ENCODE measurements at regions not wholly inside any gene's neighbourhood (a gene's known extent, or its start where the extent isn't known, plus 50 kb on each side); places are given as distances from the start of the nearest gene placed in this dataset.
"Not testable (repeated sequence)": the region's sequence is repeated elsewhere in the genome, so short reads cannot be mapped to it uniquely, and the experiment has no call there.

- H3K4me3 Mint-ChIP-seq = no peak overlapping the region
- no peaks in the 10 kb centered on the region for H3K36me3 Mint-ChIP-seq
- no peak overlapping the region for H3K27ac Mint-ChIP-seq
- H3K4me1 Mint-ChIP-seq = no peaks in the 10 kb centered on the region
- DNase-seq = no peak
- H3K27me3 Mint-ChIP-seq = no peaks in the 10 kb centered on the region
- peaks cover 3% of the 10 kb centered on the region for H3K9me3 Mint-ChIP-seq
- CTCF ChIA-PET = no interaction called here
Measured at GRCh38 chr10:53469383-53469782, 696.8 kb upstream of the MBL2 start.

- Mint-ChIP-seq H3K27me3 (no peaks in the 10 kb centered on the region), H3K36me3 (no peaks in the 10 kb centered on the region)
Measured at GRCh38 chr10:53463539-53463938, 691.0 kb upstream of the MBL2 start.

DNA sequence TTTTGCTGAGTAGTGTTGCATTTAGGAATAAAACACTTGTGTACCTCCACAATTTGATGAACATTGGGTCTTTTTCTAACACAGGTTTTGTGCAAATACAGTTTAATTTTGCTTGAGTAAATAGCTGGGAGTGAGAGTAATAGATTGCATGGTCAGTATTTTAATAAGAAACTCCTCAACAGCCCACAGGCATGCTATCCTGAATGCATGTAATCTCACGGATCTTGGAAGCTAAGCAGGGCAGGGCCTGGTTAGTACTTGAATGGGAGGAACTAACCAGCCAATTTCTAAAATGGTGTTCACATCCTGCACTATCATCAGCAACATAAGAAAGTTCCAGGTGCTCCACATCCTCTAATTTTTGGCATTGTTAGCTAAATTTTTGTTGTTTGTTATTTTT is 685.4 kb upstream of the MBL2 start:
- no peaks in the 10 kb centered on the region for H3K27me3 Mint-ChIP-seq
- H3K36me3 Mint-ChIP-seq = no peaks in the 10 kb centered on the region
- CTCF ChIA-PET = no interaction called here
- no peaks in the 10 kb centered on the region for H3K4me1 Mint-ChIP-seq
- H3K4me3 Mint-ChIP-seq = no peak overlapping the region
- no peak overlapping the region for H3K27ac Mint-ChIP-seq
- DNase-seq = no peak
- H3K9me3 Mint-ChIP-seq = peaks cover 10% of the 10 kb centered on the region

More at GRCh38 chr10:53463539-53463938, 691.0 kb upstream of the MBL2 start:
- Mint-ChIP-seq H3K9me3 (peaks cover 10% of the 10 kb centered on the region), H3K4me1 (no peaks in the 10 kb centered on the region), H3K27ac (no peak overlapping the region), H3K4me3 (no peak overlapping the region)
- CTCF ChIA-PET = no interaction called here
- DNase-seq = no peak

DNA sequence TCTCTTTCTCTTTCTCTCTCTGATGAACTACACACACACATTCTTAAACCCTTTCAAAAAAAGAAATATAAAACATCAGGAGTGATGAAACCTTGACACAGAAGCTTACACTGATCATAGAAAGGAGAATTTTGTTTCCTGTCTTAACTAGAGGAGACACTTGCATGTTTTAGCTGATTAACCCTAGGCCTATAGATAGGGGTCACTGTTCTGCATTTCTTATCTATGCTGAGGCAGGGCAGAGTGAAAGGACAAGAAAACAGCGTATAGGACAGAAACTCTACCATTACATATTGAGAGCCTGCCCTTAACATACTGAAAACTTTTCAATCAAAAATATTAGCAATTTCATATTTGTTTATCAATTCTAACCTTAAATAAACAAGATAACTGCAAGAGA is 680.6 kb upstream of the MBL2 start:
- no peak for DNase-seq
- CTCF ChIA-PET = no interaction called here
- no peaks in the 10 kb centered on the region for H3K4me1 Mint-ChIP-seq
- H3K9me3 Mint-ChIP-seq = peaks cover 13% of the 10 kb centered on the region
- no peaks in the 10 kb centered on the region for H3K27me3 Mint-ChIP-seq
- no peak overlapping the region for H3K27ac Mint-ChIP-seq
- H3K4me3 Mint-ChIP-seq = no peak overlapping the region
- H3K36me3 Mint-ChIP-seq = no peaks in the 10 kb centered on the region

DNA sequence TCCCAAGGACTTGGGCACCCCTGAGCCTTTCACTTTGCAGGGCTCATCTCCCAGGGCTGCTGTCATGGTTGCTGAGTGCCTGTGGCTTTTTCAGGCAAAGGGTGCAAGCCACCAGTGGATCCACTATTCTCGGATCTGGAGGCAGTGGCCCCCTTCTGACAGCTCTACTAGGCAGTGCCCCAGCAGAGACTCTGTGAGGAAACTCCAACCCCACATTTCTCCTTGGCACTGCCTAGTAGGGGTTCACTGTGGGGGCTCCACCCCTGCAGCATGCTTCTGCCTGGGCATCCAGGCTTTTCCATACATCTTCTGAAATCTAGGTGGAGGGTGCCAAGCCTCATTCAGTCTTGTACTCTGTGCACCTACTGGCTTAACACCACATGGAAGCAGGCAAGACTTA is 675.0 kb upstream of the MBL2 start:
- Mint-ChIP-seq H3K9me3 (peaks cover 10% of the 10 kb centered on the region), H3K36me3 (no peaks in the 10 kb centered on the region), H3K4me1 (no peaks in the 10 kb centered on the region), H3K27me3 (no peaks in the 10 kb centered on the region), H3K27ac (no peak overlapping the region), H3K4me3 (no peak overlapping the region)
- DNase-seq = no peak
- CTCF ChIA-PET = no interaction called here

DNA sequence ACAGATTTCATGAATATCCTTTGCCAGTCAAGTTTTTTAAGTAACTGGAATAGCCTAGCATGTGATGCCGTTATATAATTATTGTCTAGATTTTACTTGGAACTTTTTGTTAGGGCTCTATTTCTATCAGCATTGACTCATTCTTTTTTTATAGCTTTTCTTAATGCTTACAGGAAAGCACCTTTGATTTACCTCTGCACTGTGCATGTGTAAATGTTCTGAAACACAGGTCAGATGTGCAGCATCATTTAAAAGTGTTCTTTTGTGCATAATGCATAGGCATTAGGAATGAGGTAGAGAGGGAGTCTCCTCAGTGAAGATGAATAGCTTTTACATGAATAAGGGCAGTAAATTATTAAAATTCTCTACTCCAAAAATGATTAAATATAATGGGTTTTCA is 669.3 kb upstream of the MBL2 start:
- H3K4me3 Mint-ChIP-seq = no peak overlapping the region
- H3K27me3 Mint-ChIP-seq = no peaks in the 10 kb centered on the region

GRCh38 chr10:53440601-53441000 is 668.0 kb upstream of the MBL2 start:
- H3K27ac Mint-ChIP-seq = no peak overlapping the region
- CTCF ChIA-PET = no interaction called here
- peaks cover 22% of the 10 kb centered on the region for H3K9me3 Mint-ChIP-seq
- no peaks in the 10 kb centered on the region for H3K36me3 Mint-ChIP-seq
- DNase-seq = no peak
- H3K4me3 Mint-ChIP-seq = no peak overlapping the region
- H3K4me1 Mint-ChIP-seq = no peaks in the 10 kb centered on the region
- no peaks in the 10 kb centered on the region for H3K27me3 Mint-ChIP-seq

More for the DNA sequence above, 669.3 kb upstream of the MBL2 start:
- CTCF ChIA-PET = no interaction called here
- no peaks in the 10 kb centered on the region for H3K36me3 Mint-ChIP-seq
- H3K4me1 Mint-ChIP-seq = no peaks in the 10 kb centered on the region
- no peak overlapping the region for H3K27ac Mint-ChIP-seq
- peaks cover 19% of the 10 kb centered on the region for H3K9me3 Mint-ChIP-seq
- no peak for DNase-seq

DNA sequence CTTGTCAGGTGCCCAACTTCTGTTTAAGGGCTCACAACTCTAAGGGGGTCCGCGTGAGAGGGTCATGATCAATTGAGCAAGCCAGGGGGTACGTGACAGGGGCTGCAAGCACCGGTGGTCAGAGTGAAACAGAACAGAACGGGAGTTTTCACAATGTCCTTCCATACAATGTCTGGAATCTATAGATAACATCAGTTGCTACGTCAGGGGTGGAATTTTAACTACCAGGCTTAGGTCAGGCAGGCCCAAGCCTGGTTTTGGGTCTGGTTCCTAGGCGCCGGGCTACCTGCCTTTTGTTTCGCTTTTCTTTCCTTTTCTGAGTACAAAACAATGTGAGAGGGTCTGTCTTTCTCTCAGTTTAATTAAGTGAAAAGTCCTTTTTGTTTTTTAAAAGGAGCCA is 666.5 kb upstream of the MBL2 start:
- H3K36me3 Mint-ChIP-seq, H3K27ac Mint-ChIP-seq, H3K4me3 Mint-ChIP-seq, CTCF ChIA-PET, H3K27me3 Mint-ChIP-seq, DNase-seq, H3K4me1 Mint-ChIP-seq: not testable (repeated sequence)
- H3K9me3 Mint-ChIP-seq = peaks cover 22% of the 10 kb centered on the region

DNA sequence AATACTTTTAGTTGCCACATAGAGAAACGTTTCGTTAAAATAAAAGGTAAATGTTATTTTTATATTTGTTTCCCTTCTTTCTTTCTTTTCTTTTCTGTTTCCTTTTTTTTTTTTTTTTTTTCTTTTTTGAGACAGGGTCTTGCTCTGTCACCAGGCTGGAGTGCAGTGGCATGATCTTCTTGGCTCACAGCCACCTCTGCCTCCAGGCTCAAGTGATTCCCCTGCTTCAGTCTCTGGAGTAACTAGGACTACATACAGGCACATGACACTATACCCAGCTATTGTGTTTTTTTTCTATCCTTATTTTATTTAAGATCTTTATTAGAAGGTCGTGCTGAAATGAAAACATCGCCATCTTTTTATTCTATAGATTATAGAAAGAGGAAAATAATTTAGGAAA is 661.8 kb upstream of the MBL2 start:
- Mint-ChIP-seq H3K36me3 (no peaks in the 10 kb centered on the region), H3K27me3 (no peaks in the 10 kb centered on the region), H3K4me1 (no peaks in the 10 kb centered on the region), H3K4me3 (no peak overlapping the region), H3K9me3 (peaks cover 15% of the 10 kb centered on the region), H3K27ac (no peak overlapping the region)
- DNase-seq = no peak
- CTCF ChIA-PET = no interaction called here

DNA sequence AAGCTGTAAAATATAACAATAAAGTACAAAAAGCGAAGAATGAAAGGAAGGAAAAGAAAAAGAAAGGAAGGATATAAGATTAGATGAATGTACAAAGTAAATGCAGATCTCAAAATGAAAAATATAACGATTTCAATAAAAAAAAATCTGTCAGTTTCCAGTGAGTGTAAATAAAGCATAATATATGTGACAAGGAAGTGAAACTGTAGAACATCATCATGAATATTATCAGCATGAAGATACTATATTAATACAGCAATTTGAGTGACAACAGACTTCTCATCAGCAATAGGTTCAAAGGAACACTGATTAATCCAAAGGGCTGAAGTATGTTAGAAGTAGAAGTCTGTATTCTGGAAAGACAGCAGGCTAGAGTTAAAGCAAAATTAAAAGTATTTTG is 659.5 kb upstream of the MBL2 start:
- Mint-ChIP-seq H3K27me3 (no peaks in the 10 kb centered on the region), H3K4me1 (no peaks in the 10 kb centered on the region), H3K36me3 (no peaks in the 10 kb centered on the region), H3K27ac (no peak overlapping the region), H3K4me3 (no peak overlapping the region), H3K9me3 (peaks cover 9% of the 10 kb centered on the region)
- CTCF ChIA-PET = no interaction called here
- DNase-seq = no peak

DNA sequence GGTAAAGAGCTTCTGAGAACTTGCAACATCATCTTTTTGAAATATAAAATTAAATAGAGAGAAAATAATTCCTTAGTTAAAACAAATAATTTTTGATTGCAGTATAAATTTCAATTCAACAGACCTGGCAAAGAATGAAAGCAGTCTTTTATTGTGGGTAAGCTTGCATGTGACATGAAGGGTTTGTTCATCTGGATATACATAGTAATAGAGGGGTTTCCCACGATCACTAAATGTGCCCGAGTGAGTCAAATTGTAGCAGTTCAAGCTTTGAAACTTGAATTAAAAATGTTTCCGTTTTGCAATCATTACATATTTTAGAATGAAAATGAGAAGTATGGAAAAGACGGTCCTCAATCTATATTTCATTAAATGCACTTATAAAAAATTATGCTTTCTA is 658.4 kb upstream of the MBL2 start:
- H3K36me3 Mint-ChIP-seq = no peaks in the 10 kb centered on the region
- H3K27me3 Mint-ChIP-seq = no peaks in the 10 kb centered on the region
- no peaks in the 10 kb centered on the region for H3K4me1 Mint-ChIP-seq
- H3K9me3 Mint-ChIP-seq = peaks cover 7% of the 10 kb centered on the region
- CTCF ChIA-PET = no interaction called here
- no peak overlapping the region for H3K4me3 Mint-ChIP-seq
- no peak for DNase-seq
- H3K27ac Mint-ChIP-seq = no peak overlapping the region

DNA sequence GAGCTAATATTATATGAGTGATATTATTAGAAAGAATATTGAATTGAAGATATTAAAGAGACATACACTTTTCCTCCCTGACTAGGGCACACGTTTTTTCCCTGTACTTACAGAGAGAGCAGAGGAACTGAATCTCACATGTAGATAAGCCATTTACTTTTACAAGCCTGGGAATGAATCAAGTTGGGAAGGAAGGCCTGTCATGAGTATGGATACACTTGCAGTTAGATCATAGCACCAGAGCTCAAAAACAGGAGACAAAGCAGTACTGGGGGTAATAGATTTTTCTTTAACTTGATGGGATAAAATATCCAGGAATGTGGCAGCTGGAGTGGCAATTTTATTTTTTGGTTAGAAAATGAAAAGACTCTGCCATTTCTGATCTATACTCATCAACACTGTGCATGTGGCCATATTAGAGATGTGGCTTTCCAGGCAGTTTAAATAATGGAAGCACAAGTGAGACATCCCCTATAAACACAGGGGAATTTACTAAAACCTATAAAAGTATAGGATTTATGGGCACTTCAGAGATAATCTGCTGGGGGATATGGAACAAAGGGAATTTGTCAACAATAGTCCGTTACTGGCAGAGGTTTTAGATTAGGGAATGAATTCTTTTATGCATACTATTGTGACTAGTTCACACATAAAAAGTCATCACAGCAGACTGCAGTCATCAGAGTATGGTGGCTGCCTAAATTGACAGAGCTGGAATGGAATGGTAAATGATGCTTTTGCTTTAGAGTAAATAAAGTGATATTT is 657.7 kb upstream of the MBL2 start:
- no peaks in the 10 kb centered on the region for H3K27me3 Mint-ChIP-seq
- CTCF ChIA-PET = no interaction called here
- H3K27ac Mint-ChIP-seq = no peak overlapping the region
- peaks cover 7% of the 10 kb centered on the region for H3K9me3 Mint-ChIP-seq
- H3K4me3 Mint-ChIP-seq = no peak overlapping the region
- H3K36me3 Mint-ChIP-seq = no peaks in the 10 kb centered on the region
- H3K4me1 Mint-ChIP-seq = no peaks in the 10 kb centered on the region
- no peak for DNase-seq

- H3K27ac Mint-ChIP-seq = no peak overlapping the region
- CTCF ChIA-PET = no interaction called here
- H3K4me1 Mint-ChIP-seq = no peaks in the 10 kb centered on the region
- H3K36me3 Mint-ChIP-seq = no peaks in the 10 kb centered on the region
- H3K9me3 Mint-ChIP-seq = peaks cover 9% of the 10 kb centered on the region
- no peaks in the 10 kb centered on the region for H3K27me3 Mint-ChIP-seq
- no peak for DNase-seq
- H3K4me3 Mint-ChIP-seq = no peak overlapping the region
Measured at GRCh38 chr10:53422223-53422888, 649.8 kb upstream of the MBL2 start.

DNA sequence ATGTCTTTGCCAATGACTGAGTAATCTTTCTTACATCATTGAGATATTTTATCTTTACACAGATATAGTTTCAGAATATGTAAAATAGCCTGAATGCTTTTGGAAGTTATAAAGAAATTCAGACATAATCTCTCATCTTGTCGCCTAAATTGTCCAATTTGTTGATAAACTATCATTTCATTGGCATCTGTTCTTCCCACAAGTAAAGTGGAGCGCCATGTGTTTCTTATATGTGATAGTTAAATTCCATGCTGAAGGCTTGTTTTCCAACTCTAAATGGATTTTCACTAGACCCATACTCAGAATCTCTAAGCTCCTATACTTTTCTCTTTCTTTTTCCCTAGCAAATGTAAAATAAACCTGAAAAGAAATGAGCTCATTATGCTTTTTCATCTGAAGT is 640.1 kb upstream of the MBL2 start:
- DNase-seq = no peak
- no peaks in the 10 kb centered on the region for H3K36me3 Mint-ChIP-seq
- no peak overlapping the region for H3K4me3 Mint-ChIP-seq
- CTCF ChIA-PET = no interaction called here
- H3K27me3 Mint-ChIP-seq = no peaks in the 10 kb centered on the region
- peaks cover 9% of the 10 kb centered on the region for H3K9me3 Mint-ChIP-seq
- H3K27ac Mint-ChIP-seq = no peak overlapping the region
- H3K4me1 Mint-ChIP-seq = no peaks in the 10 kb centered on the region

DNA sequence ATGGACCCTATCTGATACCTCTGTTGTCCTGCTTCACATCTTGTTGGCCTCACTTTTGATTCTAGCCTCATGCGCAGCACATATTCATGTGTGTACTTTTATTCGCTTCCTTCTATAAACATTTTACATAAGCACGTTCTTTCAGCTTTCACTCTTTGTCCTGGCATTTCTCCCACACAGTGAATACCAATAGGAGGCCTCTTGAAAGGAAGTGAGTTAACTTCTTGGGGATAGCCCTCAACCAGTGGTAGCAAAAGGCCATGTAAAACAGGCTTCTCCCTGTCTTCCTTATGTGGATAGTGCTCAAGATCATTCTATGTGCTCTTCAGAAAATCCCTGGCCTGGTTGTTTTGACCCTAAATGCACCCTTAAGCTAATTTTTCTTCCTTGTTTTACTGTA is 633.9 kb upstream of the MBL2 start:
- DNase-seq = no peak
- CTCF ChIA-PET = no interaction called here
- H3K36me3 Mint-ChIP-seq = no peaks in the 10 kb centered on the region
- H3K4me1 Mint-ChIP-seq = no peaks in the 10 kb centered on the region
- no peak overlapping the region for H3K27ac Mint-ChIP-seq
- no peaks in the 10 kb centered on the region for H3K27me3 Mint-ChIP-seq
- H3K4me3 Mint-ChIP-seq = no peak overlapping the region
- peaks cover 3% of the 10 kb centered on the region for H3K9me3 Mint-ChIP-seq
